ENCODE measurements at regions not wholly inside any gene's neighbourhood (a gene's known extent, or its start where the extent isn't known, plus 50 kb on each side); places are given as distances from the start of the nearest gene placed in this dataset.

- TF ChIP-seq, protein P1, sequence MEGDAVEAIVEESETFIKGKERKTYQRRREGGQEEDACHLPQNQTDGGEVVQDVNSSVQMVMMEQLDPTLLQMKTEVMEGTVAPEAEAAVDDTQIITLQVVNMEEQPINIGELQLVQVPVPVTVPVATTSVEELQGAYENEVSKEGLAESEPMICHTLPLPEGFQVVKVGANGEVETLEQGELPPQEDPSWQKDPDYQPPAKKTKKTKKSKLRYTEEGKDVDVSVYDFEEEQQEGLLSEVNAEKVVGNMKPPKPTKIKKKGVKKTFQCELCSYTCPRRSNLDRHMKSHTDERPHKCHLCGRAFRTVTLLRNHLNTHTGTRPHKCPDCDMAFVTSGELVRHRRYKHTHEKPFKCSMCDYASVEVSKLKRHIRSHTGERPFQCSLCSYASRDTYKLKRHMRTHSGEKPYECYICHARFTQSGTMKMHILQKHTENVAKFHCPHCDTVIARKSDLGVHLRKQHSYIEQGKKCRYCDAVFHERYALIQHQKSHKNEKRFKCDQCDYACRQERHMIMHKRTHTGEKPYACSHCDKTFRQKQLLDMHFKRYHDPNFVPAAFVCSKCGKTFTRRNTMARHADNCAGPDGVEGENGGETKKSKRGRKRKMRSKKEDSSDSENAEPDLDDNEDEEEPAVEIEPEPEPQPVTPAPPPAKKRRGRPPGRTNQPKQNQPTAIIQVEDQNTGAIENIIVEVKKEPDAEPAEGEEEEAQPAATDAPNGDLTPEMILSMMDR (IDR thresholded peaks at IDR 0.05; ENCODE audit: low read length), result no peak
- TF ChIP-seq EZH2 (IDR thresholded peaks at IDR 0.05; ENCODE audit: borderline replicate concordance, low read length), result no peak
These were observed 1047.2 kb upstream of the PIK3C3 start for GRCh38 chr18:40907842-40908241.
